ENCODE measurements at regions not wholly inside any gene's neighbourhood (a gene's known extent, or its start where the extent isn't known, plus 50 kb on each side); places are given as distances from the start of the nearest gene placed in this dataset.

DNA sequence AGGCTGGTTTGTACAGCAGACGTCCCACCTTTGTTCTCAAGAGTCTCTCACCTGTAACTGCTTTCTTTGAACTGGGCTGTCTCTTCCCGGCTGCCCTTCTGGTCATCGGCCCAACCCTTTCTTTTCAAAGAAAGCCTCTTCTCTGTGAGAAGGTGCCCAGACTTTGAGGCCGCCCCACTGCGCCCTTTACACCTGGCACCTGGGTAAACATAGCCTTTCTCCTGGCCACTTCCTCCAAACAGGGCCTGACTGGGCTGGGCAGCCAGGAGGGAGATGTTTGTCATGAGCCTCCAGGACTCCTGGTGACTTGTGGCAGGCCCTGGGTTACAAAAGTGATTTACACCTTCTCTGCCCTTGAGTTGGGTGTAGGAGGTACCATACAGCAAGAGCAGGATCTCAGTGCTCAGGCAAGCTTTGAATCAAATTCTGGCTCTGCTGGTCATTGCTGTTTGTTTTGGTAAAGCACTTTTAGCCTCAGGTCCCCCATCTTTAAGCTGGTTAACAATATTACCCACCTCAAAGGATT is 127.2 kb upstream of the CXCL14 start:
- TF ChIP-seq TOX (CRISPR knock-in tag; IDR thresholded peaks at IDR 0.05; ENCODE audit: borderline replicate concordance) (no peak), TCF4 (CRISPR knock-in tag; IDR thresholded peaks at IDR 0.05; ENCODE audit: borderline replicate concordance) (no peak)

Measured in SK-N-SH treated with all-trans-retinoic acid at 6 μM for 48 hours (cell line).